Osteoblast (primary cell): ENCODE measurements at regions not wholly inside any gene's neighbourhood (a gene's known extent, or its start where the extent isn't known, plus 50 kb on each side); places are given as distances from the start of the nearest gene placed in this dataset.

Experiments used
- DNase-seq: peaks from one replicate; pipeline ENCODE4 v3.0.0; 2011; ENCODE audit warnings: low spot score, mixed read lengths; ENCODE audit not compliant: insufficient read length; ENCODE audit errors: missing footprints
- H2AFZ ChIP-seq: 2 replicates; pipeline ENCODE4 v1.6.0; 2011; ENCODE audit warnings: mild to moderate bottlenecking, low read length
- H3K27ac ChIP-seq: 2 replicates; pipeline ENCODE4 v1.5.1; 2011; ENCODE audit warnings: mild to moderate bottlenecking, low read depth, low read length, moderate library complexity
- H3K27me3 ChIP-seq: 2 replicates; pipeline ENCODE4 v1.6.0; 2012; ENCODE audit warnings: mild to moderate bottlenecking, control low read depth, inconsistent platforms, low read length, moderate library complexity; ENCODE audit not compliant: insufficient read depth
- H3K36me3 ChIP-seq: 2 replicates; pipeline ENCODE4 v1.5.1; 2011; ENCODE audit warnings: mild to moderate bottlenecking, low read length, control low read depth, moderate library complexity; ENCODE audit not compliant: insufficient read depth
- H3K4me1 ChIP-seq: 2 replicates; pipeline ENCODE4 v1.5.1; 2011; ENCODE audit warnings: mild to moderate bottlenecking, low read length, control low read depth, moderate library complexity; ENCODE audit not compliant: insufficient read depth
- H3K4me2 ChIP-seq: 2 replicates; pipeline ENCODE4 v1.6.0; 2011; ENCODE audit warnings: mild to moderate bottlenecking, low read length; ENCODE audit not compliant: insufficient read depth
- H3K4me3 ChIP-seq: fragments of 200-600 bp; sonication (generic); 3 replicates; pipeline ENCODE4 v1.5.1; 2012; ENCODE audit warnings: mild to moderate bottlenecking, low read length, inconsistent platforms; ENCODE audit not compliant: insufficient read depth
- H3K79me2 ChIP-seq: 2 replicates; pipeline ENCODE4 v1.6.0; 2012; ENCODE audit warnings: mild to moderate bottlenecking, low read length, control low read depth, inconsistent platforms; ENCODE audit not compliant: insufficient read depth
- H3K9me3 ChIP-seq: 2 replicates; pipeline ENCODE4 v1.5.1; 2011; ENCODE audit warnings: low read depth, low read length, control low read depth
- H4K20me1 ChIP-seq: 2 replicates; pipeline ENCODE4 v1.6.0; 2012; ENCODE audit warnings: mild to moderate bottlenecking, low read length, control low read depth; ENCODE audit not compliant: insufficient read depth
- CTCF ChIP-seq: IDR thresholded peaks from 2 replicates; pipeline ENCODE4 v1.5.1; 2011; ENCODE audit warnings: mild to moderate bottlenecking, low read depth, low read length, moderate library complexity; ENCODE audit errors: extremely low read depth

DNA sequence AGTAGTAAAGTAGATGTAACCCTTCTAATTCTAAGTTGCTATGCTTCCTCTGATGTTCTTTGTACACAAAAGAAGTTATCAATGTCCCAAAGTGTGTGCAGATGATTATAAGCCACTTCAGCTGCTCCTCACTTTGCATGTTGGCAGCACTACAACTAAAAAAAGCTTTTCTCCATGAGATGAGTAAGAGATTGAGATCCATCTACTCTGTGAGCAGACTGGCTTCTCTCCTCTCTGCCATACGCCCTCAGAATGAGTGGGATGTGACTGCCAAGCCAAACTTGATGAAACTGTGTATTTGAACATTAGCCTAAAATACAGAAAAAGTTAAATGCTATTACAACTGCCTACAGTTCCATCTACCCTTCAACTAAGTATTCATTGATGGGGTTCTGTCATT is 102.9 kb upstream of the ETV1 start:
- Histone ChIP-seq H3K4me1 (no peaks in the 10 kb centered on the region), H3K9me3 (no peaks in the 10 kb centered on the region), H3K27ac (no peak overlapping the region), H3K79me2 (no peaks in the 10 kb centered on the region), H3K36me3 (no peaks in the 10 kb centered on the region), H3K27me3 (no peaks in the 10 kb centered on the region), H3K4me3 (no peak overlapping the region), H3K4me2 (no peak overlapping the region), H4K20me1 (no peaks in the 10 kb centered on the region), H2AFZ (peak overlapping the region; percentile 15)
- DNase-seq, result peak; percentile 3
- TF ChIP-seq CTCF, result no peak

- H3K27me3 ChIP-seq, result no peaks in the 10 kb centered on the region
- H3K36me3 ChIP-seq, result no peaks in the 10 kb centered on the region
- no peak overlapping the region for H3K27ac ChIP-seq
- H4K20me1 ChIP-seq, result no peaks in the 10 kb centered on the region
- DNase-seq, result no peak
- peaks cover 6% of the 10 kb centered on the region for H3K9me3 ChIP-seq
- no peaks in the 10 kb centered on the region for H3K4me1 ChIP-seq
- no peak overlapping the region for H2AFZ ChIP-seq
- H3K4me2 ChIP-seq, result no peak overlapping the region
- TF ChIP-seq CTCF, result no peak
- no peak overlapping the region for H3K4me3 ChIP-seq
- H3K79me2 ChIP-seq, result no peaks in the 10 kb centered on the region
Measured at GRCh38 chr7:14085901-14086300, 96.4 kb upstream of the ETV1 start.

DNA sequence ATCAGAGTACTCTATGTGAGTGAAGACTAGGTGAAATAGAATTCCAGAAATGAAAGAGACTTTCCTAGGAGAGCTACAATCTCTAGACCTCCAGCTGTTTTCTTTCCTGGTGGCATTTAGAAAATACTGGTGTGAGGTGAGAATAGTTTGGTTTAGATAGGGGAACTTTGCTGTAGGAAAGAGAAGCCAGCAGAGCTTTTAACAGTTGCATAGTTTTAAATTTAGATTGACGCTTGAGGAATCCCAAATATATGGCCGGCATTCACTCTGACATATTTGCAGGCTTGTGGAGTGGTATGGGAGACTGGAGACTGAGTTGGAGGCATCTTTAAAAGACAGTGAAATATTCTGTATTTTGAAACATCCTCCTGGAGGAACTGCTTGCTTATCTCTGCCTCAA is 94.3 kb upstream of the ETV1 start:
- Histone ChIP-seq H3K4me2 (no peak overlapping the region), H3K79me2 (no peaks in the 10 kb centered on the region), H3K27ac (no peak overlapping the region), H3K4me3 (no peak overlapping the region), H4K20me1 (no peaks in the 10 kb centered on the region), H2AFZ (no peak overlapping the region), H3K36me3 (no peaks in the 10 kb centered on the region), H3K9me3 (peaks cover 6% of the 10 kb centered on the region), H3K4me1 (no peaks in the 10 kb centered on the region), H3K27me3 (no peaks in the 10 kb centered on the region)
- DNase-seq, result no peak
- no peak for TF ChIP-seq CTCF

GRCh38 chr7:14073988-14074387 is 84.5 kb upstream of the ETV1 start:
- no peak overlapping the region for H2AFZ ChIP-seq
- H3K79me2 ChIP-seq, result no peaks in the 10 kb centered on the region
- DNase-seq, result no peak
- no peak overlapping the region for H3K4me3 ChIP-seq
- H3K27ac ChIP-seq, result no peak overlapping the region
- no peaks in the 10 kb centered on the region for H3K9me3 ChIP-seq
- H3K27me3 ChIP-seq, result no peaks in the 10 kb centered on the region
- H3K36me3 ChIP-seq, result no peaks in the 10 kb centered on the region
- H3K4me1 ChIP-seq, result no peaks in the 10 kb centered on the region
- H4K20me1 ChIP-seq, result no peaks in the 10 kb centered on the region
- H3K4me2 ChIP-seq, result no peak overlapping the region
- TF ChIP-seq CTCF, result no peak
